ENCODE measurements at regions not wholly inside any gene's neighbourhood (a gene's known extent, or its start where the extent isn't known, plus 50 kb on each side); places are given as distances from the start of the nearest gene placed in this dataset.
"Not testable (repeated sequence)": the region's sequence is repeated elsewhere in the genome, so short reads cannot be mapped to it uniquely, and the experiment has no call there.

DNA sequence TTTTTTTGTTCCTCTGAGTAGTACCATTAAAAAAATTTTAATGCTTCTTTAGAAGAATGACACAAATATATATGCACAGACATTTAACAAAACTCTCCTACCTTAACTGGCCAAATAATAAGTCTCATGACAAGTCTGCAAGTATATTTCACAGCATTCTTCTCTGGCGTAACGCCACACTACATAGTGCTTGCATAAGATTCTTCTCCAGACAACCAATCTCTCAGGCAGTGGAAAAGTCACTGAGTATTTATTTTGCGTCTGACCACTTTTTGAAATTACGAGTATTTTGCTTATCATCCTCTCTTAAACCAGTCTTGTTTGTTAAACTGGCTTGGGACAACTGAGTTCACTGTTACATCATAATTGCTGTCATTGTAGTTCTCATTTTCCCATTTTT, 749.2 kb downstream of the ADCYAP1 start:
- no peak for DNase-seq (ENCODE audit: low read depth in 2 of 2, low spot score in 1 of 2)

DNA sequence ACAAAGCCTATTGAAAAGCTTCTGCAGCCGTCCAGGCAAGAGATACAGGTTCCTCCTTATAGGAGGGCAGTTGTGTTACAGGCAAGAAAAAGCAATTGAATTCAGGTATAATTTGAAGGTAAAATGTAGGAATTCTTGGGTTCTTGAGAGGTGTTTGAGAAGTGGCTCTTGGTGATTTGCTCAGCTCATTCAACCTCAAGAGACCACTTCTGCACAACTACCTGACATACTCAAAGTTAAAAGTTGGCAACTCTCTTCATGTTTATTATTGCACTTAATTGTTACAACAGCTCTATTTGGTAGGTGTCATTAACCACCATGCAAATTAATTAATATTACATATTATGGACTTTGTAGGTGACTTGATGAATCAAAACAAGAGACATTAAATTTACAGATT, 753.2 kb downstream of the ADCYAP1 start:
- no peak for DNase-seq (ENCODE audit: low read depth in 2 of 2, low spot score in 1 of 2)

DNA sequence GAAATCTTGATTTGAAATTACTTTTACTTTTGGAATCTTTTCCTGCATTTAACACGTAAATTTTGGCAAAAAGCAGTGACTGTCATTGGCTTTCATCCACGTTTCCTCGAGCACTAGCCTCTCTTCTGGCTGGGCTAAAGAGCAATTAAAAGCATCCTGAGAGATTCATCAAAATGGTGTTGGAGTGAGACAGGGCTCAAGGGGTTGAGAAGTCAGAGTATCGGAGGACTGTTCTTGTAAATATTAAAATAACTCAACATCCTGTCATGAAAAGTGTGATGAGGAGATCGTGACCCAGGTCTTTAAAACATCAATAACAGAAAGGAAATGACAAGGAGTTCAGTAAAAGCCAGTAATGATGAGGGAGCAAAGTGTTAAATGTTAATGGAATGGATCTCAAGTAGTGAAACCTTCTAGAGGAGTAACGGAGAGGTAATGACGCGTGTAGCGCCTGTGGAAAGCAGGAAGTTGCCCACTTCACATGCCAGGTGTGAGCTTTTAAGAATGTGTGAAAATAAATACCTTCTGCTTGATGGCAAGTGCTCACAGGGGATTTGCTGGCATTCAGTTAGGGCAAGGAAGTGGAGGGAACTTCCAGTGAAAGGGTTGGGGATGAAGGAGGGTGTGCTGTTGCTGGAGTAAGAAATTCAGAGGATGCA, 754.4 kb downstream of the ADCYAP1 start:
- no peak for DNase-seq (ENCODE audit: low read depth in 2 of 2, low spot score in 1 of 2)

DNA sequence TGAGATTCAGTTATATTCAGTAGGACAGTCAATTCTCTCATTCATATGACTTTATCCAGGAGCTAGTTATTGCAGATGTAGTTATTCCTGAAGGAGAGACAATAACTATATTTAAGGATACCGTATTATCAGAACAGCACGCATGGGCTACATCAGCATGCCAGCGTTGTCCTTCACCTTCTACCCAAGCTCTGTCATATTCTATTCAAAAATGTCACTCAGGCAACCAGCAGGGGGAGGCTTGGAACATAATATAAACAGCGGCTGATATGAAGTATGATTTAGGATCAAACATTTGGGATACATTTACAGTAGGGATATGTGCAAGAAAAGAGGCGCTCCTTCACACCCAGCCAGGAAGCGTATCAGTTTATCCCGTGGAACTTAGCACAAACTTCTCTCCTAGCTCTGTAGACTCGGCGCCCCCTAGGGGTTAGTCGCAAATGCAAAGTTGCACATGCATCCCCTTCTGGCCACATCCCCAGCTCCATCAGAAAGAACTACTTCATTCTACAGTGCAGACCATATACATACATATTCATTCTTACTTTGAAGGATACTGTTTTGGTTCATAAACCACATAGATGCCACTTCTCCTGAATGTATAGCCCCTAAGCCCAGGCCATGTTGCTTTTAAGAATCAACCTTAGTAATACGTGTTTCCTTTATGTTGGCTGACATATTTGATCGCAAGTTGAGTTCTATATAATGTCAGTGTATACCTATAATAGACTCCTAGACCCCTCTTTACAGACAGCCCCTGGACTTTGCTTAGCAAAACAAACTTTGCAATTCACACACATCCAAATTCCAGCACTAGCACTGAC, 759.4 kb downstream of the ADCYAP1 start:
- no peak for DNase-seq (ENCODE audit: low read depth in 2 of 2, low spot score in 1 of 2)

DNA sequence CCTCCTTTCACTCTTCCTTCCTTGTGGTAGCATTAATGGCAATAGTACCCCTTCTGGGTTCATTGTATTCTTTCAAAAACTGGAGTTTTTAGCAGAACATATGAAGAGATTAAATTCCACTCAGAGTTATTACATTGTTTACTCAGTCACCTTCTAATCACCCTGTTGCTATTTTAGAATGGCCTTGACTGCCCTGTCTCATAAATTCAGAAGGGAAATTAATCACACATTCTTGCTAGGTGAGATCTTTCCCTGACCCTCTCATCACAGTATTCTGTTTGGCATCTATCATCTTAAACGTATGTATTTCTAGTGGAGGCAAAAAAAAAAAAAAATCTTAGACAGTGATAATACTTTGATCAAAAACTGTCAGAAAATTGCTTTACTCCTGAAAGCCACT, 760.4 kb downstream of the ADCYAP1 start:
- DNase-seq (ENCODE audit: low read depth in 2 of 2, low spot score in 1 of 2), result no peak

DNA sequence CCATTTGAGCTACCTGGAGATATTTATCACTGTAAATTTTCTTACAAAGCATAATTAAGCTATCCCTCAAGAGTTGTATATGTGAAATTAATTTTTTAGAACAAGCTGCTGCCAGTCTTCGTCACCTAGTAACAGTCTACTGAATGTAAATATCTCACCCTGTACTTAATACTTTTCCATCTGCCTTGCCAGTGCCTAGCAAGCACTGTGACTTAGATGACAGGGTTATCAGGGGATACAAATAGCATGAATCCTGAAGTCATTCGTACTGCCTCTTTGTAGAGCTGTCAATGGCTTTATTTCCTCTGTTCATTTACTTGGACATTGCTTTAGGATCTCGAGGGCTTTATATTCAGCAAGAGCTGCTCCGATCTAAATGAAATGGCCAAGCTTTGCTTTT, 763.6 kb downstream of the ADCYAP1 start:
- no peak for DNase-seq (ENCODE audit: low read depth in 2 of 2, low spot score in 1 of 2)

DNA sequence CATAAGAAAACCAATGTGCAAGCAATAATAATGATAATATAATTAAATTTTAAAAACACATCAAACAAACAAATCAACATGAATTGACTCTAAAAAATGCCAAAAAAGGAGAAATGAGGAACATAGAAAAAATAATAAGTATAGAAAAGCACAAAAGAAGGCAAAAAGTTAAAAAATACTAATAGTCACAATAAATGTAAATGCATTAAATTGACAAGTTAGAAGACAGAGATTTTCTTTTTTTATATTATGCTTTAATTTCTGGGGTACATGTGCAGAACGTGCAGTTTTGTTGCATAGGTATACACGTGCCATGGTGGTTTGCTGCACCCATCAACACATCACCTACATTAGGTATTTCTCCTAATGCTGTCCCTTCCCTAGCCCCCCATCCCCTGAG, 767.0 kb downstream of the ADCYAP1 start:
- not testable (repeated sequence) for DNase-seq (ENCODE audit: low read depth in 2 of 2, low spot score in 1 of 2)

DNA sequence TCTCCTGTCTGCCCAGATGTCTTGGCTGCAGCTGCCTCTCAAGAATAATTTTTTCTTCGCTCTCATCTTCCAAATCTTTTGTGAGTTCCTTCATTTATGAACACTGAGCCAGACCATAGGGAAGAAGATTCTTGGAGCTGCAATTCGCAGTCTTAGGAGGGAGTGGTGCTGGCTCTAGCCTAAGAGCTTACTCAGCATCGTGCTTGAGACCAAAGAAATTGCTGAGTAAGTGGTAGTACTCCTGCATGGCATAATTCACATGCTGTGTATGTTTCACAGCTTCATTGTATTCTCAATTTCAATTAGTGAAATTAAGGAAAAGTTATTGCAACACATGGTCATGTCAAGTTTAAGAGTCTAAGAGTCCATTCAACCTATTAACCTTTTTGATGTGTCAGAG, 771.7 kb downstream of the ADCYAP1 start:
- no peak for DNase-seq (ENCODE audit: low read depth in 2 of 2, low spot score in 1 of 2)

DNA sequence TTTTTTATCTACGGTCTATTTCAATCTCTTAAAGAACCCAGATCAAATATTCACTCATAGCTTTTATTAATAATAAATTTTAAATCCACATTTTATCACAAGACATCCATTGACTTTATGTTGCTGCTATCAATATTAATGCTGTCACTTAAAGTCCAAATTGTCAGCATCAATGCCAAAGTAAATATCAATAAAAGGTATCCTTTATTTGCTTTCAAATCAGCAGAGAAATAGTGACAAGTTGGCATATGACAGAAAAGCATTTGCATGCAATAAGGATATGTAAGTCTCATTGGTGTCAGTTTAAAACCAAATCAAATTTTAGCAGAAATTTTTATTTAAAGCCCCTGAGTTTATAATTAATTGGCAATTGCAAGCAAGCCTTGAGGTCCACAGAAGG, 775.4 kb downstream of the ADCYAP1 start:
- no peak for DNase-seq (ENCODE audit: low read depth in 2 of 2, low spot score in 1 of 2)

DNA sequence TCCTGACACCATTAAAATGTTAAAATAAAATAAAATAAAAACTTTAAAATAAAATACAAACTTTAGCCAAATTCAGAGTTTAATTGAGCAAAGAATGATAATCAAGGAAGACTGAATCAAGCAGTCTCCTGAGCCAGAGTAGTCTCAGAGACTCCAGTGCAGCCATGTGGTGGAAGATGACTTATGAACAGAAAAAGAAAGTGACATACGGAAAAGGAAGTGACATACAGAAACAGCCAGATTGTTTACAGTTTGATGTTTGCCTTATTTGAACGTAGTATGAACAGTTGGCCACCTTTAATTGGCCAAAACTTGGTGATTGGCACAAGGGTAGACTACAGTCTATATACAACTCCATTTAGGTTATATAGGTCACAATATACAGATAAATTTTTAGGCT, 787.2 kb downstream of the ADCYAP1 start:
- DNase-seq (ENCODE audit: low read depth in 2 of 2, low spot score in 1 of 2), result no peak

DNA sequence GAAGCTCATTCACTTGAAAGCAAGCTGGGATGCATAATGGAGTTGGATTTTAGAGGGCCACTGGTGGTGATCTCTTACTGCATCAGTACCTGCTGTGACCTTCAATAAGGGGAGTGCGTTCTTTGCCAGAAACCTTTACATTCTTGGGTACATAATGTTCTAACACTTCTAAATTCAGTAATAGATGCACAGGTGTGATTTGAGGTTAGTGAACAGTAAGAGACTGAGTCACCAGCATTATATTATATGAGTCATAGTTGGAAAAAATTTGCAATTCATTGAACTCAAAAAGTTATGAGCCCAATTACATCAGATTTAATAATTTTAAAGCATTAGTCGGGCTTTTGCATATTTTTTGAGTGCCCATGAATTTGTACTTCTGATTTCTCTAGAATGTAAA, 803.3 kb downstream of the ADCYAP1 start:
- no peak for DNase-seq (ENCODE audit: low read depth in 2 of 2, low spot score in 1 of 2)

DNA sequence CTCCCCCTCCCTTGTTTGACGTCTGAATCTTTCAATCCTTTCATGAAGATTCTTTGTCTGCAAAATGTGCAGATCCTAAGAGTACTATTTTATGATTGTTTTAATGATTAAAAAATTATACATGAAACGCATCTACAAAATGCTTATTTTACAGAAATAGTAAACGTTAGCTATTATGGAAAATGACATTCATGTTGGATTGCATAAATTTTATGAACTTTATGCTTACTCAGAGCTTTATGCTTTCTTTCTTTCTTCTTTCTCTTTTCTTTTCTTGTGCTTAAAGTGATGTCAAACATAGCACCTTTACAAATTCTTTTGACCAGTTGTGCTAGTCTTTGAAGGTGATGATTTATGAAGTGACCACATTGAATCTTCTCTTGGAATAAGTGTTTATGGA, 805.4 kb downstream of the ADCYAP1 start:
- no peak for DNase-seq (ENCODE audit: low read depth in 2 of 2, low spot score in 1 of 2)

DNA sequence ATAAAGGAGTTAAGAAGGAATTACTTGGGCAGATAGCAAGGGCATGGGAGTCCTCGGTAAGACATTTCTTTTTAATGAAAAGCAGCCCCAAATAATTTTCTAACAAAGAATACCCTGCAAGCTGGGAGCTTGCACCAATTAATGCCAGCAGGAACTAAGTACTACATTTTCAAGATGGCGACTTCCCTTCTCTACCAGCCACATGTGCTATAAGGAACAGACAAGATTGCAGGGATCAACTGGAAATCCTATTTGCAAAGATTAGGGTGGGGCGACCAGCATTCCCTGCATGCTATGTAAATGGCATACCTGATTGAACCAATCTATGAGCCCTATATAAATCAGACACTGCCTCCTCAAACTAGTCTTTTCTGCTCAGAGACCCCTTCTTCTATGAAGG, 827.5 kb downstream of the ADCYAP1 start:
- DNase-seq (ENCODE audit: low read depth in 2 of 2, low spot score in 1 of 2), result no peak

DNA sequence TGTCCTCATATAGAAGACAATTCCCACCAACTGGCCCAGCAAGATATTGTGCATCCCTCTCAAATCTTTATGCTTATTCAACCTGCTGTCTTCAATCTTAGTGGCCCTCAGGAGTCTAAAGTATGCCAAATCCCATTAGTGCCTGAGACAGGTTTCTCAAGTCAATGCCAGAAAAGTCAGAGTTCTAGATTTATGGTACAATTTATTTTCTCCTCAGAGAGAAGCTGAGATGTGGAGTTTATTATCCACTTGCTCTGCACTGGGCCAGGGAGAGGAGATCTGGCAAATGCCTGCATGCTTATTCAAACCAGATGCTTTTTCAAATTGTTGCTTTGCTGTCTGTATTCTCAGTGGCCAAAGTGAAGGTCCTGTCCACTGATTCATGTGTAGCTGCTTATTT, 825.2 kb downstream of the METTL4 start:
- DNase-seq (ENCODE audit: low read depth in 2 of 2, low spot score in 1 of 2), result no peak

DNA sequence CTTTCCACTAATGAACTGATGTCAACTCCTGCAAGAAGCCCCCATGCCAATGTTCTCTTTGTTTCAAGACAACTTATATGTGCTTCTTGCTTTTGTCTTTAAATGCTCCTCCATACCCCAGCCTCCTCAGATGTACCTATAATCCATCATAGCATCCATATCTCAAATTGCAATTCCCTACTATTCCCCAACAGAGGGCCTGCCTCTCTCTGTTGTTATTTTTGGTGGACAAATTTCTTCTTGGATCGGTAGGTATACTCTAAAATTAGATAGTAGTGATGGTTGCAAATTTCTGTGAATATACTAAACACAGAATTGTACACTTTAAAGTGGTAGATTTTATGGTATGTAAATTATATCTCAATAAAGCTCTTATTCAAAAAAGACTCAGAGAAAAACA, 820.1 kb downstream of the METTL4 start:
- no peak for DNase-seq (ENCODE audit: low read depth in 2 of 2, low spot score in 1 of 2)

DNA sequence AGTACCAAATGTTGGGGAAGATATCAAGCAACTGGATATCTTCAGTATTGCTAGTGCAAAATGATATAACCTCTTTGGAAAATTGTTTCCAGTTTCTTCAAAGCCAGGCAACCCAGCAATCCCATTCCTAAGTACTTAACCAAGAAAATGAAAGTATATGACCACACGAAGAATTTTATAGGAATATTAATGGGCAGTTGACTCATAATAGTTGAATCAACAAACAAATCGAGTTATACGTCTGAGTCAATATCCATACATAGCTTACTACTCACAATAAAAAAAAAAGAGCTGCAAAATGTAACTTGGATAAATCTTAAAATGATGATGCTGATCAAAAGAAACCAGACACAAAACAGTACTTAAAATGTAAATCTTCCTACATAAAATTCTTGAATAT, 810.4 kb downstream of the METTL4 start:
- DNase-seq (ENCODE audit: low read depth in 2 of 2, low spot score in 1 of 2), result no peak

DNA sequence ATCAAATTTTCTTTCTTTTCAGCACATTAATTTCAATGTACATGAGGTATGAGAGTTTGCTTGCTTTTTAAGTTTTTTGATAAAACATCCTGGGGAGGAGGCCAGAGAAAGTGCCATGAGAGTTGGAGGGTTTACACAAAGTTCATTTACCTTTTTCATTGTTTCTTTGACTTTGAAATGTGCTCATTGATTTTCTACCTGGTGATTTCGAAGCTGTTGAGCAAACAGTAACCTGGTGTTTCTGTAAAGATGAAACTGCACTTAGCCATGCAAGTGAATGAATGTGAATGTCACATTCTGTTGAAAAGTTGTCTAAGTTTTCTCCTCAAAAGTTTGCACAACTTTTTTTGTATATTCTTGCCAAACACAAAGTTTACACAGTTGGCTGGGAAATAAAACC, 797.0 kb downstream of the METTL4 start:
- DNase-seq (ENCODE audit: low read depth in 2 of 2, low spot score in 1 of 2), result no peak

DNA sequence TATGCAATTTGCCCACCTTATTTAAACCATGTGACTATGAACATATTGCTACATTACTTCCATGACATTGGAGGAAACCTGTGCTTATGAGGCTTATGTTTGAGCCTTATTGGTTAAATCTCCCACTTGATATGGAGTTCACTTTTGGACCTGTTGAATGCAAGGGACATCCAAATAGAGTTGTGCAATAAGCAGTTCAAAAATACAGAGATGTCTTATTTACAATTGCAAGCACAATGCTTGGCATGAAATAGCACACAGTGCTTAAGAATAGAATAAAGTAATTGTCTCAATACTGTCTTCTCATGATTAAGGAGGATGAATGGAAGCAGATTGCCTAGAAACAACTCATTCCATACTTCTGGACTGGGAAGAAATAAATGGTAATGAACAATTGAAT, 793.5 kb downstream of the METTL4 start:
- DNase-seq (ENCODE audit: low read depth in 2 of 2, low spot score in 1 of 2), result no peak

DNA sequence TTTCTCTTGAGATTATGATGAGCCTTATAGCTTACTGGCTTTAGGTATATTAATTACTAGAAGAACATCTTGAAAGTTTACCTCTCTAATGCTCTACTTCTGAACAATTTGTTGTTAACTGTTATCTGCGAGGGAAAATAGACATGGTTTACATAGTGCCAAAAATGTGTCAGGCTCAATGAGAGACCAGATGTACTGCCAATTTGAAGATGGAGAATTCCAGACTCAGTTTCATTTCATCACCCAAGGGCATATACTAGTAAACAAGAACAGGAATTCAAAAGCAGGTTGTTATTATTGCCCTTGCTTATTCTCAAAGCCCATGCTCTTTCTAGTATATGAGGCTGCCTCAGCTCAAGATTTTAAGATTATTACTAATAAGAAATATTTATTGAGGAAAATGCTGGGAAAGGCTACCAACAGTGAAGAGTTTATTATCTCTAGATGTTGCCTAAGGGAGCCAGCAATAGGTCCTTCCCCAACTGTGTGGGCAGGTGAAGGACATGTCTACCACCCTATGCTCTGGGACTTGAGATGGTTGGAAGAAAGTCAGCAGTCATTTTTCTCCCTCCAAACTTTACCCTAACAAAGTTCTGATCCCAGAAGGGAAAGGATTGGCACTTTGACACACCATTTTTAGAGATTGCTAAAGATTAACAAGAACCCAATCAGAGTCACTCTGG, 792.7 kb downstream of the METTL4 start:
- no peak for DNase-seq (ENCODE audit: low read depth in 2 of 2, low spot score in 1 of 2)

DNA sequence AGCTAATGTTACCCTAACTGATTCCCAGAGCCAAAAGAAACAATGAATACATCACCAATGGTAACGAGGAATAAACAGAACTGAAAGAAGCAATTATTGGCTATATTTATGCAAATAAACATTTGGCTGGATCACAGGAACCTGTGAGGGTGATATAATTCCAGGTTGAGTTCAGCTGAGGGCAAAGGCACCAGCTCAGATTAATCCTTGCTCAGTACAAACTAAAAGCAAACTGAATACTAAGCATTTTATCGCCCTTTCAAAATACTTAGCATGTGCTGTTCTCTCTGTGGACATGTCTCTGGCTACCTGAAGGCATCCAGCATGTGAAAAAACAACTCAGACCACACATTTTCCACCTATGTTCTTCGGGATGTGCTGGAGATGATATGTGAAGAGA, 791.7 kb downstream of the METTL4 start:
- no peak for DNase-seq (ENCODE audit: low read depth in 2 of 2, low spot score in 1 of 2)

DNA sequence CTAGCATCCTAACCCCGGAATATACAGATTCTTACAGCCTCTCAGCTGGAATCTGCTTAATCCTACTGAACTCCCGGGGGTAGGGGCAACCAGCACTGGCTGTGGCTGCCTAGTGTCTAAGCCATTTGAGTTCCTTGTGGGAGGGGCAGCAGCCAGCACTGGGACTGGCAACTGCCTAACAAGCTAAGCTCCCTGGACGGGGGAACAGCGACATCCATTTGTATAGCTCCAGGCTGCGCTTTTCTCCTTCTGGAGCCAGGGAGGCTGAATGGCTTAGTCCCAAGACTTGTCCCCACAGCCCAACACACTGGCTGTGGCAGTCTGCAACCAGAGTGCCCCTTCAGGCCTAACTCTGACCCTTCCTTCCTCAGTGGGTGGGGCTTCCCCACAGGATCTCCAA, 787.2 kb downstream of the METTL4 start:
- no peak for DNase-seq (ENCODE audit: low read depth in 2 of 2, low spot score in 1 of 2)

DNA sequence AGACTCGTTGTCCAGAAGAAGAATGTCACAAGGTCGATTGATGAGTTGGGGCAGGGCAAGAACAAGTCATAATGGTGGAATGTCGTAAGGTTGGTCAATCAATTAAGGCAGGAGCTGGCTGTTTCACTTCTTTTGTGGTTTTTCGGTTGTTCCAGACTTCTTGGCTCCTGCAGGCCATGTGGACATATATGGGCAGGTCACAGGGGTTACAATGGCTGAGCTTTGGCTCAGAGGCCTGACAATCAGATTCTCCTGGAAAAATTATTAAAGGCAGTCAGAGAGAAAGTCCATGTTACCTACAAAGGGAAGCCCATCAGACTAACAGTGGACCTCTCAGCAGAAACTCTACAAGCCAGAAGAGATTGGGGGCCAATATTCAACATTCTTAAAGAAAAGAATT, 785.3 kb downstream of the METTL4 start:
- DNase-seq (ENCODE audit: low read depth in 2 of 2, low spot score in 1 of 2), result not testable (repeated sequence)

Measured in stimulated activated CD8-positive, alpha-beta memory T cell treated with anti-CD3 and anti-CD28 coated beads, Interleukin-4, amount 100 ng/mL, for 4 hours (primary cell).